T-helper 1 cell (primary cell): ENCODE measurements at regions not wholly inside any gene's neighbourhood (a gene's known extent, or its start where the extent isn't known, plus 50 kb on each side); places are given as distances from the start of the nearest gene placed in this dataset.

Experiments
- DNase-seq, 5 donors: peaks; one replicate each; pipeline ENCODE4 v3.0.0-alpha.2; 2012 to 2020

DNA sequence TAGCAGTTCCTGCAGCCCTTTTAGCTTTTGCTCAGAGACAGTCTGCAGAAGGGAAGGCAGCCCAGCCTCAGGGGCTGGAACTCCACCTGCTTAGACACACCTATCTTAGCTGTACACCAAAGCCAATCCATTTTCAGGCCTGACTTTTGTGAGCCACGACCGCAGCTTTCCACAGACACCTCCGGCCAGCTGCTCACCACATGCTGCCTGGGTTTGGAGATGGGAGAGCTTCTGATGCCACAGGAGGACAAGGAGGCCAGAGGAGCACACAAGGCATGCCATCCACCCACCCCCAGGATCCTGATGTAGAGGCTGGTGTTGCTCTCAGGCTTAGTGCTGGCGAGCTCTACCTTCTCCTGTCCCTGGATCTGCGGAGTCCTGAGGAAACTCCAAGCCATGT is 141.8 kb upstream of the NALF2 start:
- no peak for DNase-seq

GRCh38 chrX:69361311-69361845 is 142.7 kb upstream of the NALF2 start:
- no peak for DNase-seq

- no peak for DNase-seq
These were observed 146.8 kb upstream of the NALF2 start for GRCh38 chrX:69357317-69357716.

DNA sequence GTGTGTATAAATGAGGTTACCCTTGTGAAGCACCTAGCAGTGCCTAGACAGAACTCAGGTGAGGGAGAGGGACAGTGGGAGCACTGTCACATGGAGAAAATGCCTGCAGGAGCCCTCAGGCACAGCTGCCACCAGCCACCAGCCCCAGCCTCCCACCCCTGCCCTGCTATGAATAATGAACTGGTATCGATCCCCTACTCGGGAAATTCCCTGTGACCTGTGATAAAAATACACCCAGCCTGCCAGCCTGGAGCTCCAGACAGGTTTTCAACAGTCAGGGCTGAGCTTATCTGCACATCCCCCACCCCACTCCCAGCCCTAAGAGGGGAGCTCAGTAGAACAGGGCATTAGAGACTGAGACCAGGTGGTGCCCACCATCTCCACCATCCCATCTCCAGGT is 159.6 kb upstream of the PJA1 start:
- DNase-seq = no peak

DNA sequence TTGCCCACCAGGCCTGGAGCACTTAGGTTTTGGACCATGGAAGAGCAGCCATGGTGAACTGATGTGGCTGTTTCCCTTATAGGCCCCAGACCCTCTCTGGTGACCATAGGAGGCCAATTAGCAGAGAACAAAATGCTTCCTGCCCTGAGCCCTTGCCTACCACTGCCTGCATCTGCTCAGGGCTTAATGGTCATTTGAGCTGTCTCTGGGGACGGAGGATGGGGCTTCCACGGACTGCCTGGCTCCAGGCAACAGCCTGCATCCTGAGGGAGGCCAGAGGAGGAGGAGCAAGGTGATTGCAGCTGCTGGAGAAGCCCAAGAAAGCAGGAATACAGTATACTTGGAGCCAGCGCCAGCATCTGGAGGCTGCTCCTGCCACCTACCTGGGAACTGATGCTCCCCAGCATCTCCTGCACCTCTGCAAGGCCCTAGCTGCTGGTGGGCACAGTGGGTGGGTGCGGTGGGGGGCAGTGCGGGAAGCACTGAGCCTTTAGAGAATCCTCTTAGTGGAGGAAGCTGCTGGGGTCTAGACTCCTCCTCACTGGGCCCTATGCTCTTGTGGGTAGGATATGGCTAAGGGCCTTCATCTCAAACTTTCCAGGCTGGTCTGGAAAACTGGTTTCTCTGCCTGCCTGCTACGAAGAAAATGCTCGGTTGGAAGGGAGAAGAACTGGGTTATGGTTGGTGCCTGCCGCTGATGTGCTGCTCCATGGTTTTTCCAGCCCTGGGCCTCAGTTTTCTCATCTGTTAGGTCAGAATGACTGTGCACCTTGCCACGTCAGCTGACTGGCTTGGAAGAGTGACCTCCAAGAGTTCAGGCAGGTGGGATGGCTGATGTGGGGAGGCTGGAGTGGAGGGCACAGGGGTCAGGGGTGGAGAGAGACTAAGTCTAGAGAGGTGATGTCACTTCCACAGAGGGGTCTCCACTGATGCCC is 158.8 kb upstream of the PJA1 start:
- no peak for DNase-seq

- DNase-seq = no peak
These were observed 156.5 kb upstream of the PJA1 start for GRCh38 chrX:69321789-69322188.

DNA sequence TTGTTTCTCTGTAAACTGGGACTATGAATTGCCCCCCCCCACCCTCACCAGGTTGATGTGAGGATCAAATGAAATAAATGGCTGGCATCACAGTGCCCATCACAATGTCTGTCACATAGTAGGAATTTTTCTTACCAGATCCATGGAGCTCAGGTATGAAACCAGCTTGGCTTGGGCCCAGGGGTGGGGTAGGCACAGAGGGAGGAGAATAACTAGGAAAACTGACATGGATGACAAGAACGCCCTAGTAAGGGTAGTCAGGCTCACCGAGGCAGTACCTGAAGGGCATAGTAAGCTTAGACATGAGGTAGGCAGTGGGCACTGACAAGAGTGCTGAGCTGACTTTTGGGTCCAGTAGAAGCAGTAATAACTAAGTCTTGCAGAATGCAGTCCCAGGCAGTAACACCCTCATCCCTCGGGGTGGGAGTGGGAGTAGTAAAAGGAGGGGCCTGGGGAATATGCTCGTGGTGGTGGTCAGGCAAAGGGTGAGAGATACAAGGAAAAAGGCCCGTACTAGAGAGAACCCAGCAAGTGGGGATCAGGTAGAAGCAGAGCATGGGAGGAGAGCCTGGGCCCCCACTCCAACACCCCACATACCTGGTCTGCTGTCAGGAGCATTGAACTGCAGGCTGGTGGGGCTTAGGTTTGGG is 155.9 kb upstream of the PJA1 start:
- no peak for DNase-seq

DNA sequence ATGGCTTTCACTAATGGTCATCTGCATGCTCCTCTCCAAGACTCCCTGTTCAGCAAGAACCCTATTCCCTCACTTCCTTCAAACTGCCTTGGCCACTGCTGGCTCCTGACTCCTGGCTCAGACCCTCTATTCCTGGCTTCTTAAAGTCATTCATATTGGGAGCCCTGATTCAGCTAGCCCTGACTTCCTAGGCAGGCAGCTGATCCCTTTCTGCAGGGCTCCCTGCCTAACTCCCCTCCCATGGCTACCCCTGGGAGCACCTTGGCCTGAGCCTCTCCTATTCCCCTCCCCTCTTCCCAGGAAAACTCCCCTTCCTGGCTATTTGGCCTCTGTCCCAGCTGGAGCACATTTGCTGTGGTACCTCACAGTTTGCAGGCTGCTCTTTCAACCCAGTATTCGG is 154.9 kb upstream of the PJA1 start:
- no peak for DNase-seq

- DNase-seq = no peak
These were observed 154.1 kb upstream of the PJA1 start for GRCh38 chrX:69319376-69319775.

GRCh38 chrX:69318651-69319340 is 153.5 kb upstream of the PJA1 start:
- no peak for DNase-seq

GRCh38 chrX:69317721-69318120 is 152.5 kb upstream of the PJA1 start:
- DNase-seq = no peak

- DNase-seq = no peak
These were observed 149.4 kb upstream of the PJA1 start for GRCh38 chrX:69314436-69315348.

- DNase-seq = no peak
These were observed 148.5 kb upstream of the PJA1 start for GRCh38 chrX:69313617-69314290.

- no peak for DNase-seq
These were observed 146.8 kb upstream of the PJA1 start for GRCh38 chrX:69311936-69312670.

- no peak for DNase-seq
These were observed 144.0 kb upstream of the PJA1 start for GRCh38 chrX:69309074-69309792.

DNA sequence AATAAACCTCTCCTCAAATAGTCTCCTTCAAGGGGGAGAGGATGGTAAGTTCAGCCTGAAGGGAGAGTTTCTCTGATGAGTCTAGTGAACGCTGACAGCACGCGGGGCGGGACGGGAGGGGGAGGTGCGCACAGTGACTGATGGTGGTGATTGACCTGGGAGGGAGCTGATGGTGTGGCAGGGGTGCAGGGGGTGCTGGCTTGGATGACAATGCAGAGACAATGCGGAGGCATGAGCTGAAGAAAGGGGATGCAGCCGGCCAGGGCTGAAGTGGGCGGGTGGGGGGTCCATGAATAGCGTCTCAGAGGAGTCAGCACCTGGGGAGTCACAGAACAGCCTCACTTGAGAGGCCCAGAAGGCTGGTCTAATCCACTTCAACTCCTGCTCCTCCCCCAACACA is 142.5 kb upstream of the PJA1 start:
- no peak for DNase-seq

DNA sequence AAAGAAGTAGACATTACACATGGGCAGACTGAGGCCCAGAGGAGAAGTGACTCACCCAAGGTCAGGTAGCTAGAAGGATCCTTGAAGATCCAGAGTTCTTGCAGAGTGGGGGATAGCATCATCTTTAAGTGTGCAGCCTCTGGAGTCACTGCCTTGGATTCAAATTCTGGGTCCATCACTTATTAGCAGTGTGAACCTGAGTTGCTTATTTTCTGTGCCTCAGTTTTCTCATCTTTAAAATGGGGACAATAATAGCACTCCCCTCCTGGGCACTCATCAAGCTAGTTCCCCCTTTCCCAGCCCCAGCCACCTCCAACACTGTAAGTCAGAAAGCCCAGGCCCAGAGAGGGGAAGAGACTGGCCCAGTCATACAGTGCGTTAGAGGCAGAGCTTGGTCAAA is 141.8 kb upstream of the PJA1 start:
- DNase-seq = no peak

DNA sequence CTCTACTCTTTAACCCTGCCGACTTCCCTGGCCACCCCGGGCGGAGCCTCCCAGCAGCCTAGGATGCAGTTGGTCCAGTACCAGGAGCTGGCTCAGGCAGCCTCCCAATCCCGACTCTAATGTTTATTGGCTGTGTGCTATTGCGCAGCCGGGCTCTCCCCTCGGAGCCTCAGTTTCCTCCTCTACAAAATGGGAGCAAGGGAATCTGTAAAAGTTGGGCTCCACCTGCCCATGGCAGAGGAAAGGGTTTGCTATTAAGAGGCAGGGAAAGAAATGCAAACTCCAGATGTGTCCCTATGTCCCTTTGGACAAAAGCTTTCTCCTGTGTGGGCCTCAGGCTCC is 140.8 kb upstream of the PJA1 start:
- no peak for DNase-seq

GRCh38 chrX:69305333-69306062 is 140.2 kb upstream of the PJA1 start:
- no peak for DNase-seq

DNA sequence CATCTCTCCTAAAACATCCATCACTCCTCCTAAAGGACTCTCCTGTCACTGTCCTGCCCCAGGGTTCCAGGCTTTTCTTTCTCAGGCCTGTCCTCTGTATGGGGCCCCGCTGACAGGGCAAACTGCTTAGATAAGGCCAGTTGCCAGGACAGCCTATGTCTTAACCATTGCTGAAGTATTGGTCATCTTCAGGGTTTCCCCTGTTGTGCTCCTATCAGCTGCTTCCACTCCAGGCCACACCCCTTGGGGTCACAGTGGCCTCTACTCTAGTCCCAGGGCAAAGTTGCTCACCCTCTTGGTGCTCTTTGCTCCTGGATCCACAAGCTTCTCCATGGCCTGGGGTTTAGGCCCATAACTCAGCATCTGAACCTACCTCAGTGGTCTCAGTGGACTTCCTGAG is 138.0 kb upstream of the PJA1 start:
- DNase-seq = no peak
